H1 (cell line): ENCODE measurements at regions not wholly inside any gene's neighbourhood (a gene's known extent, or its start where the extent isn't known, plus 50 kb on each side); places are given as distances from the start of the nearest gene placed in this dataset.

ENCODE experiments used
- POLR2AphosphoS5 ChIP-seq: IDR thresholded peaks from 2 replicates; pipeline ENCODE4 v1.6.1; 2011; ENCODE audit warnings: low read depth, low read length

- no peak for TF ChIP-seq POLR2AphosphoS5
Observed at GRCh38 chr16:79997257-79997656, 396.7 kb upstream of the MAF start (continued).
